KG1 (cell line): ENCODE measurements at regions not wholly inside any gene's neighbourhood (a gene's known extent, or its start where the extent isn't known, plus 50 kb on each side); places are given as distances from the start of the nearest gene placed in this dataset.
A peak's percentile ranks its signal among the peaks of the same experiment; 100 is the strongest.
"Not testable (repeated sequence)": the region's sequence is repeated elsewhere in the genome, so short reads cannot be mapped to it uniquely, and the experiment has no call there.

Experiments used
- DNase-seq: peaks from one replicate; lab custom pipeline; 2025; lab: John Stamatoyannopoulos, UW

GRCh38 chr7:16933296-16934279 lies 51.8 kb upstream of the AGR3 start:
- peak; percentile 81 for DNase-seq

GRCh38 chr7:16934722-16935340 lies 53.0 kb upstream of the AGR3 start:
- DNase-seq, result no peak

- DNase-seq, result no peak
These were observed 53.6 kb upstream of the AGR3 start for GRCh38 chr7:16935341-16935735.

- no peak for DNase-seq
These were observed 55.0 kb upstream of the AGR3 start for GRCh38 chr7:16936626-16937422.

- no peak for DNase-seq
These were observed 57.4 kb upstream of the AGR3 start for GRCh38 chr7:16939161-16939560.

GRCh38 chr7:16940776-16941175 lies 59.0 kb upstream of the AGR3 start:
- no peak for DNase-seq

GRCh38 chr7:16942929-16943509 lies 61.2 kb upstream of the AGR3 start:
- DNase-seq, result no peak

GRCh38 chr7:16944936-16945335 lies 63.2 kb upstream of the AGR3 start:
- no peak for DNase-seq

GRCh38 chr7:16945372-16945771 lies 63.6 kb upstream of the AGR3 start:
- DNase-seq, result no peak

- DNase-seq, result not testable (repeated sequence)
These were observed 66.3 kb upstream of the AGR3 start for GRCh38 chr7:16948110-16948509.

GRCh38 chr7:16951483-16952080 lies 69.8 kb upstream of the AGR3 start:
- no peak for DNase-seq

- no peak for DNase-seq
These were observed 72.5 kb upstream of the AGR3 start for GRCh38 chr7:16954321-16954720.

GRCh38 chr7:16958724-16959123 lies 76.9 kb upstream of the AGR3 start:
- DNase-seq, result no peak

- no peak for DNase-seq
These were observed 78.7 kb upstream of the AGR3 start for GRCh38 chr7:16960337-16960965.

GRCh38 chr7:16961641-16962040 lies 79.9 kb upstream of the AGR3 start:
- no peak for DNase-seq

- no peak for DNase-seq
These were observed 81.3 kb upstream of the AGR3 start for GRCh38 chr7:16963044-16963443.

- DNase-seq, result not testable (repeated sequence)
These were observed 83.9 kb upstream of the AGR3 start for GRCh38 chr7:16965697-16966096.

GRCh38 chr7:16967300-16967811 lies 85.6 kb upstream of the AGR3 start:
- no peak for DNase-seq

GRCh38 chr7:16970732-16971482 lies 89.1 kb upstream of the AGR3 start:
- no peak for DNase-seq

- DNase-seq, result peak; percentile 58
These were observed 93.9 kb upstream of the AGR3 start for GRCh38 chr7:16975712-16976111.
